ENCODE measurements at regions not wholly inside any gene's neighbourhood (a gene's known extent, or its start where the extent isn't known, plus 50 kb on each side); places are given as distances from the start of the nearest gene placed in this dataset.

DNA sequence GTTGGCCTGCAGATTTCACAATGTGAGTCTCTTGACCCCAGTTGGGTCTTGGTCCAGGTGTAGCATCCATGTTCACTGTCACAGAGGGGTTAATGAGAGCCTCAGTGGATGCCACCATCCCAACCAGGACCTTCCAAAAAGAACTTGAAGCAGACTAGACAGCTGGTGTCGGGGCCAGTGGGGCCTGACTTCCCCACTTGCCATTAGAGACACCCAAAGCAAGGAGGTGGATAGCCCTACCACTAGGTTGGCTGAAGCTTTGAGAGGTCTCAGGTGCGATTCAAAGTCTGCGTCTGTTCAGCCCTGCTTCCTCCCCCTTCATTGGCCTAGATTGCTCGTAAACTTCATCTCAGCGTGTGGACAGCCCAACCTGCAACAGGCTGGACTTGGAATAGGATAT lies 196.4 kb upstream of the RREB1 start:
- TF ChIP-seq POLR2AphosphoS5 (IDR thresholded peaks at IDR 0.05) (no peak), POLR2A (IDR thresholded peaks at IDR 0.05) (no peak), EP300 (IDR thresholded peaks at IDR 0.05) (no peak)
- TF ChIP-seq, protein P1, sequence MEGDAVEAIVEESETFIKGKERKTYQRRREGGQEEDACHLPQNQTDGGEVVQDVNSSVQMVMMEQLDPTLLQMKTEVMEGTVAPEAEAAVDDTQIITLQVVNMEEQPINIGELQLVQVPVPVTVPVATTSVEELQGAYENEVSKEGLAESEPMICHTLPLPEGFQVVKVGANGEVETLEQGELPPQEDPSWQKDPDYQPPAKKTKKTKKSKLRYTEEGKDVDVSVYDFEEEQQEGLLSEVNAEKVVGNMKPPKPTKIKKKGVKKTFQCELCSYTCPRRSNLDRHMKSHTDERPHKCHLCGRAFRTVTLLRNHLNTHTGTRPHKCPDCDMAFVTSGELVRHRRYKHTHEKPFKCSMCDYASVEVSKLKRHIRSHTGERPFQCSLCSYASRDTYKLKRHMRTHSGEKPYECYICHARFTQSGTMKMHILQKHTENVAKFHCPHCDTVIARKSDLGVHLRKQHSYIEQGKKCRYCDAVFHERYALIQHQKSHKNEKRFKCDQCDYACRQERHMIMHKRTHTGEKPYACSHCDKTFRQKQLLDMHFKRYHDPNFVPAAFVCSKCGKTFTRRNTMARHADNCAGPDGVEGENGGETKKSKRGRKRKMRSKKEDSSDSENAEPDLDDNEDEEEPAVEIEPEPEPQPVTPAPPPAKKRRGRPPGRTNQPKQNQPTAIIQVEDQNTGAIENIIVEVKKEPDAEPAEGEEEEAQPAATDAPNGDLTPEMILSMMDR (IDR thresholded peaks at IDR 0.05): no peak
